Lung (tissue), 11 donors: ENCODE measurements at regions not wholly inside any gene's neighbourhood (a gene's known extent, or its start where the extent isn't known, plus 50 kb on each side); places are given as distances from the start of the nearest gene placed in this dataset.
A peak's percentile ranks its signal among the peaks of the same experiment; 100 is the strongest.

ENCODE experiments used
- ATAC-seq: fragments of 200-7000 bp; cut with Tn5 transposase; one replicate; pipeline ENCODE4 v1.9.1; 2020; ENCODE audit warnings: moderate number of reproducible peaks; ENCODE audit not compliant: insufficient read depth, low FRiP score
- DNase-seq, 3 donors: peaks; one replicate each; pipeline ENCODE4 v3.0.0-alpha.2; 2013 to 2017
- H3K27ac ChIP-seq, 2 donors: one replicate each; pipeline ENCODE4 v1.5.1; 2013; ENCODE audit warnings: mild to moderate bottlenecking in 2 of 2, moderate library complexity in 2 of 2, control low read depth in 1 of 2, inconsistent platforms in 1 of 2, low read depth in 1 of 2, low read length in 1 of 2
- H3K27me3 ChIP-seq, 3 donors: one replicate each; pipeline ENCODE4 v1.5.1; 2013; ENCODE audit warnings: low read length in 2 of 3; ENCODE audit not compliant: control insufficient read depth in 3 of 3, insufficient read depth in 3 of 3
- H3K36me3 ChIP-seq, 4 donors: one replicate each; pipeline ENCODE4 v1.5.1; 2013; ENCODE audit warnings: low read length in 4 of 4, mild to moderate bottlenecking in 1 of 4, moderate library complexity in 1 of 4; ENCODE audit not compliant: control insufficient read depth in 4 of 4, insufficient read depth in 4 of 4
- H3K4me1 ChIP-seq, 5 donors: one replicate each; pipeline ENCODE4 v1.5.1; 2013; ENCODE audit warnings: low read length in 5 of 5, mild to moderate bottlenecking in 2 of 5, moderate library complexity in 1 of 5; ENCODE audit not compliant: control insufficient read depth in 5 of 5, insufficient read depth in 5 of 5
- H3K4me3 ChIP-seq: one replicate; pipeline ENCODE4 v1.5.1; 2013; ENCODE audit warnings: mild to moderate bottlenecking, control low read depth, moderate library complexity
- H3K9ac ChIP-seq, 2 donors: one replicate each; pipeline ENCODE4 v1.5.1; 2013; ENCODE audit warnings: low read length in 2 of 2, control low read depth in 1 of 2; ENCODE audit not compliant: insufficient read depth in 1 of 2
- H3K9me3 ChIP-seq, 4 donors: one replicate each; pipeline ENCODE4 v1.5.1; 2013; ENCODE audit warnings: low read length in 3 of 4, mild to moderate bottlenecking in 1 of 4, moderate library complexity in 1 of 4; ENCODE audit not compliant: control insufficient read depth in 4 of 4, insufficient read depth in 3 of 4
- whole genome bisulfite sequencing, 2 donors: extraction: QIAGEN DNeasy Blood & Tissue Kit; methylation state at CpG; one replicate each; pipeline ENCODE4 v1.1.7; 2013; 5-methylcytosine and 5-hydroxymethylcytosine counted together
- TF ChIP-seq, protein P1 (sequence below): IDR thresholded peaks from 2 replicates; pipeline ENCODE4 v1.5.1; 2012; ENCODE audit warnings: mild to moderate bottlenecking; ENCODE audit errors: control extremely low read depth, extremely low read depth
- donor health status: control.
- donor health status: control.
- donor health status: Bipolar disorder and iron deficiency.
- donor health status: healthy.
- donor health status: DM: yes; HTN: yes; CAD: no.

- ATAC-seq (no peak), DNase-seq (no peak)
- peaks cover 0 to 24% (median 4%) of the 10 kb centered on the region in 5 donors for H3K4me1 ChIP-seq
- H3K9ac ChIP-seq: no peak overlapping the region
- TF ChIP-seq, protein P1, sequence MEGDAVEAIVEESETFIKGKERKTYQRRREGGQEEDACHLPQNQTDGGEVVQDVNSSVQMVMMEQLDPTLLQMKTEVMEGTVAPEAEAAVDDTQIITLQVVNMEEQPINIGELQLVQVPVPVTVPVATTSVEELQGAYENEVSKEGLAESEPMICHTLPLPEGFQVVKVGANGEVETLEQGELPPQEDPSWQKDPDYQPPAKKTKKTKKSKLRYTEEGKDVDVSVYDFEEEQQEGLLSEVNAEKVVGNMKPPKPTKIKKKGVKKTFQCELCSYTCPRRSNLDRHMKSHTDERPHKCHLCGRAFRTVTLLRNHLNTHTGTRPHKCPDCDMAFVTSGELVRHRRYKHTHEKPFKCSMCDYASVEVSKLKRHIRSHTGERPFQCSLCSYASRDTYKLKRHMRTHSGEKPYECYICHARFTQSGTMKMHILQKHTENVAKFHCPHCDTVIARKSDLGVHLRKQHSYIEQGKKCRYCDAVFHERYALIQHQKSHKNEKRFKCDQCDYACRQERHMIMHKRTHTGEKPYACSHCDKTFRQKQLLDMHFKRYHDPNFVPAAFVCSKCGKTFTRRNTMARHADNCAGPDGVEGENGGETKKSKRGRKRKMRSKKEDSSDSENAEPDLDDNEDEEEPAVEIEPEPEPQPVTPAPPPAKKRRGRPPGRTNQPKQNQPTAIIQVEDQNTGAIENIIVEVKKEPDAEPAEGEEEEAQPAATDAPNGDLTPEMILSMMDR: no peak
- peak overlapping the region in 1 of 2 donors; percentile 65 for H3K27ac ChIP-seq
- 84 to 89% methylated on average over 3 of the region's 3 CpGs for WGBS, 2 donors
- H3K36me3 ChIP-seq: peaks cover 0 to 8% (median 0%) of the 10 kb centered on the region in 4 donors
- no peaks in the 10 kb centered on the region for H3K27me3 ChIP-seq
- H3K9me3 ChIP-seq: no peaks in the 10 kb centered on the region
- H3K4me3 ChIP-seq: no peak overlapping the region
Measured at GRCh38 chr10:10846504-10846900, 171.2 kb upstream of the CELF2 start.

GRCh38 chr10:10847387-10847786 lies 170.3 kb upstream of the CELF2 start:
- Histone ChIP-seq H3K27ac (no peak overlapping the region), H3K27me3 (no peaks in the 10 kb centered on the region), H3K9me3 (no peaks in the 10 kb centered on the region), H3K4me1 (peaks cover 0 to 30% (median 4%) of the 10 kb centered on the region in 5 donors), H3K36me3 (peaks cover 0 to 8% (median 0%) of the 10 kb centered on the region in 4 donors), H3K4me3 (no peak overlapping the region), H3K9ac (no peak overlapping the region)
- TF ChIP-seq, protein P1: no peak
- no peak for DNase-seq
- no peak for ATAC-seq
- 65 to 82% methylated on average over 5 of the region's 5 CpGs for WGBS, 2 donors

DNA sequence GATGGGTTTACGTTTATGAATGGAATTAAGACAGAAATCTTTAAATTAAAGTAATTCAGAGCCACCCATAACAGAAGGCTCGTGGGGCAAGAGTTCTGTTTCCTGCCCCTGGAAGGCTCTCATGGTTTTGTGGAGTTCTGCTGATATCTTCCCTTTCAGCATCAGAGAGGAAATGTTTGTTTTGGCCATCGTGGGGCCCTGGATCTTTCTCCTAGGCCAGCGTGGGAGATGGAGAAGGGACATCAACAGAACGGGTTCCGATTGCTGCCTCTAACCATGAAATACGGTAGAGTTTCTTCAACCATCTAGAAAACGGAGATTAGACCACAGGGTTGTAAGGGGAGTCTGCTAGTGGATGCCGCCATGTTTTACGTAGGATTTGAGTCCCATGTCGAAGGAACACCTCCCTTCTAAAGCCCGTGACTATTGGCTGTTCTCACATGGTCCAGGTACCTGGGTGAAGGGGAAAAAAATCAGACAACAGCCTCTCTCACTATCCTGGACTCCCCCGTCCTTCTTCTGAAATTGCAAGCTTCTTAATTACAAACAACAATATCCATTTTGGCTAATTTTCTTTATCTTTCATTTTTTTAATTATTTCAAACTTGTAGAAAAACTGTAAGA lies 169.1 kb upstream of the CELF2 start:
- 90 to 92% methylated on average over 13 of the region's 13 CpGs for WGBS, 2 donors
- TF ChIP-seq, protein P1: no peak
- no peak overlapping the region for H3K4me3 ChIP-seq

GRCh38 chr10:10849306-10849705 lies 168.4 kb upstream of the CELF2 start:
- DNase-seq (no peak), ATAC-seq (no peak)
- Histone ChIP-seq H3K36me3 (peaks cover 0 to 8% (median 0%) of the 10 kb centered on the region in 4 donors), H3K9ac (no peak overlapping the region), H3K4me3 (no peak overlapping the region), H3K27me3 (no peaks in the 10 kb centered on the region), H3K27ac (no peak overlapping the region), H3K9me3 (no peaks in the 10 kb centered on the region), H3K4me1 (peaks cover 0 to 30% (median 4%) of the 10 kb centered on the region in 5 donors)
- TF ChIP-seq, protein P1: no peak
- WGBS, 2 donors: 71 to 80% methylated on average over 4 of the region's 4 CpGs

More for the DNA sequence above, 169.1 kb upstream of the CELF2 start:
- DNase-seq (no peak), ATAC-seq (no peak)
- Histone ChIP-seq H3K27me3 (no peaks in the 10 kb centered on the region), H3K36me3 (peaks cover 0 to 8% (median 0%) of the 10 kb centered on the region in 4 donors), H3K9ac (no peak overlapping the region), H3K27ac (no peak overlapping the region), H3K9me3 (no peaks in the 10 kb centered on the region), H3K4me1 (peaks cover 0 to 30% (median 4%) of the 10 kb centered on the region in 5 donors)
